ENCODE measurements at regions not wholly inside any gene's neighbourhood (a gene's known extent, or its start where the extent isn't known, plus 50 kb on each side); places are given as distances from the start of the nearest gene placed in this dataset.

DNA sequence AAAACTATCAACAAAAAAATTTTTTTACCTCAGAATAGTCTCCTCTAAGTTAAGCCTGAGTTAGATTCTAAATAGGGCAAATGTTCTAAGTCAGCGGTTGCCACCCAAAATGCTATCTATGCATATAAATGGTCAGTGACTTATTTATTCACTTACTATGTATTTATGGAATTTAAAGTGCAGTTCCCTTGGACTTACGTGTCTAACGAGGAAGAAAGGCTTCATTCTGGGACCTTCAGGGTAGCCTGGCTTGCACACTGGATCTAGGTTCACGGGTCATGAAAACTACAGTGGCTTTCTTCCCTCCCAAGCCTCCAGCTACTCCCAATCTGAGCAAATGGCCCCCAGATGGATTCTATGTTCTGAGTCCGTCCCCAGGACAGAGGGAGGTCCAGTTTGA lies 77.1 kb downstream of the ARF6 start (continued):
- no peak for TF ChIP-seq CBX8 (IDR thresholded peaks at IDR 0.05; ENCODE audit: borderline replicate concordance, low read depth, low read length)
- no peak for TF ChIP-seq SP1 (IDR thresholded peaks at IDR 0.05; ENCODE audit: low read depth, low read length)
- no peak for TF ChIP-seq RNF2 (IDR thresholded peaks at IDR 0.05; ENCODE audit: borderline replicate concordance, low read depth, low read length, missing control alignments, poor library complexity, severe bottlenecking)
- no peak for TF ChIP-seq POLR2A (IDR thresholded peaks at IDR 0.05; ENCODE audit: control extremely low read depth in 1 of 2, low read depth in 2 of 2, low read length in 2 of 2)
- no peak for TF ChIP-seq POLR2AphosphoS5 (IDR thresholded peaks at IDR 0.05; ENCODE audit: low read depth, low read length)
- TF ChIP-seq E2F6 (IDR thresholded peaks at IDR 0.05), result no peak
- TF ChIP-seq CBX5 (IDR thresholded peaks at IDR 0.05; ENCODE audit: low read depth, low read length), result no peak
- no peak for TF ChIP-seq TAF1 (IDR thresholded peaks at IDR 0.05; ENCODE audit: low read depth, low read length)
- TF ChIP-seq SIRT6 (IDR thresholded peaks at IDR 0.05; ENCODE audit: low read length), result no peak
- no peak for TF ChIP-seq RBBP5 (IDR thresholded peaks at IDR 0.05; ENCODE audit: borderline replicate concordance, low read depth, low read length)

Data from H1 (cell line).